ENCODE measurements at regions not wholly inside any gene's neighbourhood (a gene's known extent, or its start where the extent isn't known, plus 50 kb on each side); places are given as distances from the start of the nearest gene placed in this dataset.

- Histone ChIP-seq H3K4me1 (ENCODE audit: control insufficient read depth in 3 of 3, insufficient read depth in 3 of 3, low read length in 3 of 3) (no peaks in the 10 kb centered on the region), H3K9me3 (ENCODE audit: control insufficient read depth in 3 of 3, low read length in 3 of 3) (no peaks in the 10 kb centered on the region), H3K4me3 (ENCODE audit: low read length in 3 of 3) (no peak overlapping the region), H3K27ac (ENCODE audit: low read depth, low read length) (no peak overlapping the region), H3K27me3 (ENCODE audit: control insufficient read depth in 3 of 3, insufficient read depth in 3 of 3, low read length in 3 of 3) (no peaks in the 10 kb centered on the region), H3K9ac (ENCODE audit: low read depth in 1 of 3, low read length in 3 of 3) (no peak overlapping the region), H3K36me3 (ENCODE audit: control insufficient read depth in 3 of 3, insufficient read depth in 3 of 3, low read length in 3 of 3) (no peaks in the 10 kb centered on the region)
Measured at GRCh38 chr2:12289120-12289802, 427.5 kb upstream of the TRIB2 start.

GRCh38 chr2:12291303-12291702, 425.4 kb upstream of the TRIB2 start:
- no peak overlapping the region for H3K9ac ChIP-seq (ENCODE audit: low read depth in 1 of 3, low read length in 3 of 3)
- no peaks in the 10 kb centered on the region for H3K9me3 ChIP-seq (ENCODE audit: control insufficient read depth in 3 of 3, low read length in 3 of 3)
- H3K4me1 ChIP-seq (ENCODE audit: control insufficient read depth in 3 of 3, insufficient read depth in 3 of 3, low read length in 3 of 3) = no peaks in the 10 kb centered on the region
- H3K4me3 ChIP-seq (ENCODE audit: low read length in 3 of 3) = no peak overlapping the region
- no peak overlapping the region for H3K27ac ChIP-seq (ENCODE audit: low read depth, low read length)
- no peaks in the 10 kb centered on the region for H3K27me3 ChIP-seq (ENCODE audit: control insufficient read depth in 3 of 3, insufficient read depth in 3 of 3, low read length in 3 of 3)
- H3K36me3 ChIP-seq (ENCODE audit: control insufficient read depth in 3 of 3, insufficient read depth in 3 of 3, low read length in 3 of 3) = no peaks in the 10 kb centered on the region

GRCh38 chr2:12293874-12294273, 422.9 kb upstream of the TRIB2 start:
- Histone ChIP-seq H3K4me3 (ENCODE audit: low read length in 3 of 3) (no peak overlapping the region), H3K9me3 (ENCODE audit: control insufficient read depth in 3 of 3, low read length in 3 of 3) (no peaks in the 10 kb centered on the region), H3K27ac (ENCODE audit: low read depth, low read length) (no peak overlapping the region), H3K4me1 (ENCODE audit: control insufficient read depth in 3 of 3, insufficient read depth in 3 of 3, low read length in 3 of 3) (no peaks in the 10 kb centered on the region), H3K9ac (ENCODE audit: low read depth in 1 of 3, low read length in 3 of 3) (no peak overlapping the region), H3K27me3 (ENCODE audit: control insufficient read depth in 3 of 3, insufficient read depth in 3 of 3, low read length in 3 of 3) (no peaks in the 10 kb centered on the region), H3K36me3 (ENCODE audit: control insufficient read depth in 3 of 3, insufficient read depth in 3 of 3, low read length in 3 of 3) (no peaks in the 10 kb centered on the region)

GRCh38 chr2:12295856-12296519, 420.7 kb upstream of the TRIB2 start:
- H3K4me1 ChIP-seq (ENCODE audit: control insufficient read depth in 3 of 3, insufficient read depth in 3 of 3, low read length in 3 of 3) = no peaks in the 10 kb centered on the region

GRCh38 chr2:12296915-12297314, 419.8 kb upstream of the TRIB2 start:
- no peaks in the 10 kb centered on the region for H3K4me1 ChIP-seq (ENCODE audit: control insufficient read depth in 3 of 3, insufficient read depth in 3 of 3, low read length in 3 of 3)
- no peaks in the 10 kb centered on the region for H3K27me3 ChIP-seq (ENCODE audit: control insufficient read depth in 3 of 3, insufficient read depth in 3 of 3, low read length in 3 of 3)
- no peak overlapping the region for H3K4me3 ChIP-seq (ENCODE audit: low read length in 3 of 3)
- H3K36me3 ChIP-seq (ENCODE audit: control insufficient read depth in 3 of 3, insufficient read depth in 3 of 3, low read length in 3 of 3) = no peaks in the 10 kb centered on the region
- no peaks in the 10 kb centered on the region for H3K9me3 ChIP-seq (ENCODE audit: control insufficient read depth in 3 of 3, low read length in 3 of 3)
- H3K9ac ChIP-seq (ENCODE audit: low read depth in 1 of 3, low read length in 3 of 3) = no peak overlapping the region
- no peak overlapping the region for H3K27ac ChIP-seq (ENCODE audit: low read depth, low read length)

More at GRCh38 chr2:12295856-12296519, 420.7 kb upstream of the TRIB2 start:
- no peaks in the 10 kb centered on the region for H3K9me3 ChIP-seq (ENCODE audit: control insufficient read depth in 3 of 3, low read length in 3 of 3)
- H3K36me3 ChIP-seq (ENCODE audit: control insufficient read depth in 3 of 3, insufficient read depth in 3 of 3, low read length in 3 of 3) = no peaks in the 10 kb centered on the region
- no peak overlapping the region for H3K4me3 ChIP-seq (ENCODE audit: low read length in 3 of 3)
- H3K27me3 ChIP-seq (ENCODE audit: control insufficient read depth in 3 of 3, insufficient read depth in 3 of 3, low read length in 3 of 3) = no peaks in the 10 kb centered on the region
- no peak overlapping the region for H3K9ac ChIP-seq (ENCODE audit: low read depth in 1 of 3, low read length in 3 of 3)
- H3K27ac ChIP-seq (ENCODE audit: low read depth, low read length) = no peak overlapping the region

- no peaks in the 10 kb centered on the region for H3K36me3 ChIP-seq (ENCODE audit: control insufficient read depth in 3 of 3, insufficient read depth in 3 of 3, low read length in 3 of 3)
- H3K4me3 ChIP-seq (ENCODE audit: low read length in 3 of 3) = no peak overlapping the region
- H3K9ac ChIP-seq (ENCODE audit: low read depth in 1 of 3, low read length in 3 of 3) = no peak overlapping the region
- H3K27me3 ChIP-seq (ENCODE audit: control insufficient read depth in 3 of 3, insufficient read depth in 3 of 3, low read length in 3 of 3) = no peaks in the 10 kb centered on the region
- H3K4me1 ChIP-seq (ENCODE audit: control insufficient read depth in 3 of 3, insufficient read depth in 3 of 3, low read length in 3 of 3) = no peaks in the 10 kb centered on the region
- no peak overlapping the region for H3K27ac ChIP-seq (ENCODE audit: low read depth, low read length)
- no peaks in the 10 kb centered on the region for H3K9me3 ChIP-seq (ENCODE audit: control insufficient read depth in 3 of 3, low read length in 3 of 3)
Measured at GRCh38 chr2:12298352-12298751, 418.4 kb upstream of the TRIB2 start.

GRCh38 chr2:12299431-12299830, 417.3 kb upstream of the TRIB2 start:
- Histone ChIP-seq H3K9me3 (ENCODE audit: control insufficient read depth in 3 of 3, low read length in 3 of 3) (no peaks in the 10 kb centered on the region), H3K36me3 (ENCODE audit: control insufficient read depth in 3 of 3, insufficient read depth in 3 of 3, low read length in 3 of 3) (no peaks in the 10 kb centered on the region), H3K4me1 (ENCODE audit: control insufficient read depth in 3 of 3, insufficient read depth in 3 of 3, low read length in 3 of 3) (no peaks in the 10 kb centered on the region), H3K9ac (ENCODE audit: low read depth in 1 of 3, low read length in 3 of 3) (no peak overlapping the region), H3K4me3 (ENCODE audit: low read length in 3 of 3) (no peak overlapping the region), H3K27me3 (ENCODE audit: control insufficient read depth in 3 of 3, insufficient read depth in 3 of 3, low read length in 3 of 3) (no peaks in the 10 kb centered on the region), H3K27ac (ENCODE audit: low read depth, low read length) (no peak overlapping the region)

- Histone ChIP-seq H3K27ac (ENCODE audit: low read depth, low read length) (no peak overlapping the region), H3K36me3 (ENCODE audit: control insufficient read depth in 3 of 3, insufficient read depth in 3 of 3, low read length in 3 of 3) (no peaks in the 10 kb centered on the region), H3K9ac (ENCODE audit: low read depth in 1 of 3, low read length in 3 of 3) (no peak overlapping the region)
Measured at GRCh38 chr2:12300019-12300602, 416.6 kb upstream of the TRIB2 start.

GRCh38 chr2:12300927-12301326, 415.8 kb upstream of the TRIB2 start:
- H3K36me3 ChIP-seq (ENCODE audit: control insufficient read depth in 3 of 3, insufficient read depth in 3 of 3, low read length in 3 of 3) = no peaks in the 10 kb centered on the region
- no peak overlapping the region for H3K27ac ChIP-seq (ENCODE audit: low read depth, low read length)
- H3K27me3 ChIP-seq (ENCODE audit: control insufficient read depth in 3 of 3, insufficient read depth in 3 of 3, low read length in 3 of 3) = no peaks in the 10 kb centered on the region
- no peak overlapping the region for H3K4me3 ChIP-seq (ENCODE audit: low read length in 3 of 3)
- no peak overlapping the region for H3K9ac ChIP-seq (ENCODE audit: low read depth in 1 of 3, low read length in 3 of 3)
- no peaks in the 10 kb centered on the region for H3K9me3 ChIP-seq (ENCODE audit: control insufficient read depth in 3 of 3, low read length in 3 of 3)
- H3K4me1 ChIP-seq (ENCODE audit: control insufficient read depth in 3 of 3, insufficient read depth in 3 of 3, low read length in 3 of 3) = no peaks in the 10 kb centered on the region

More at GRCh38 chr2:12300019-12300602, 416.6 kb upstream of the TRIB2 start:
- H3K4me3 ChIP-seq (ENCODE audit: low read length in 3 of 3) = no peak overlapping the region
- H3K27me3 ChIP-seq (ENCODE audit: control insufficient read depth in 3 of 3, insufficient read depth in 3 of 3, low read length in 3 of 3) = no peaks in the 10 kb centered on the region
- H3K9me3 ChIP-seq (ENCODE audit: control insufficient read depth in 3 of 3, low read length in 3 of 3) = no peaks in the 10 kb centered on the region
- no peaks in the 10 kb centered on the region for H3K4me1 ChIP-seq (ENCODE audit: control insufficient read depth in 3 of 3, insufficient read depth in 3 of 3, low read length in 3 of 3)

GRCh38 chr2:12302140-12302539, 414.6 kb upstream of the TRIB2 start:
- no peaks in the 10 kb centered on the region for H3K9me3 ChIP-seq (ENCODE audit: control insufficient read depth in 3 of 3, low read length in 3 of 3)
- no peaks in the 10 kb centered on the region for H3K4me1 ChIP-seq (ENCODE audit: control insufficient read depth in 3 of 3, insufficient read depth in 3 of 3, low read length in 3 of 3)
- H3K4me3 ChIP-seq (ENCODE audit: low read length in 3 of 3) = no peak overlapping the region
- no peak overlapping the region for H3K9ac ChIP-seq (ENCODE audit: low read depth in 1 of 3, low read length in 3 of 3)
- H3K36me3 ChIP-seq (ENCODE audit: control insufficient read depth in 3 of 3, insufficient read depth in 3 of 3, low read length in 3 of 3) = no peaks in the 10 kb centered on the region
- H3K27me3 ChIP-seq (ENCODE audit: control insufficient read depth in 3 of 3, insufficient read depth in 3 of 3, low read length in 3 of 3) = no peaks in the 10 kb centered on the region
- no peak overlapping the region for H3K27ac ChIP-seq (ENCODE audit: low read depth, low read length)

Data from skeletal muscle tissue (tissue), 3 donors.